Mucosa of descending colon (tissue), 3 donors: ENCODE measurements at regions not wholly inside any gene's neighbourhood (a gene's known extent, or its start where the extent isn't known, plus 50 kb on each side); places are given as distances from the start of the nearest gene placed in this dataset.

Experiments
- ATAC-seq: fragments of 200-7000 bp; cut with Tn5 transposase; one replicate; pipeline ENCODE4 v1.9.1; 2020; ENCODE audit warnings: mild to moderate bottlenecking, moderate library complexity
- DNase-seq, 3 donors: peaks; one replicate each; pipeline ENCODE4 v3.0.0-alpha.2; 2020
- H3K36me3 ChIP-seq: fragments of 200-600 bp; one replicate; pipeline ENCODE4 v1.8.0; 2021; ENCODE audit warnings: low read depth, mild to moderate bottlenecking
- H3K4me1 ChIP-seq: fragments of 200-600 bp; one replicate; pipeline ENCODE4 v1.8.0; 2021; ENCODE audit warnings: low read depth, mild to moderate bottlenecking
- H3K4me3 ChIP-seq: fragments of 200-600 bp; one replicate; pipeline ENCODE4 v1.8.0; 2021; ENCODE audit warnings: mild to moderate bottlenecking
- H3K9me3 ChIP-seq: fragments of 200-600 bp; one replicate; pipeline ENCODE4 v1.8.0; 2021; ENCODE audit warnings: mild to moderate bottlenecking
- CTCF ChIP-seq: fragments of 200-600 bp; IDR thresholded peaks from one replicate; pipeline ENCODE4 v1.8.0; 2022; ENCODE audit warnings: antibody characterized with exemption, mild to moderate bottlenecking
- intact Hi-C, 2 donors: fragments of 100-400 bp; cut with DNase I in 1 of 2; cut with micrococcal nuclease in 1 of 2; formaldehyde crosslinking; loops; one replicate each; pipeline versions ENCODE4 v1.11.0 to v1.11.1; 2022; cut with DNase I, micrococcal nuclease
- donor health status: DM: no; HTN: no; CAD: no; lungs with moderate emphysema.
- donor health status: DM: no; HTN: no; CAD: no.
- donor health status: DM: no; HTN: yes; CAD: no.

- DNase-seq (no peak), ATAC-seq (no peak)
- TF ChIP-seq CTCF: no peak
- intact Hi-C loops: no loop called here
- Histone ChIP-seq H3K4me3 (no peak overlapping the region), H3K9me3 (no peaks in the 10 kb centered on the region), H3K36me3 (no peaks in the 10 kb centered on the region), H3K4me1 (no peaks in the 10 kb centered on the region)
Measured at GRCh38 chr4:184950926-184951325, 67.4 kb upstream of the HELT start.

GRCh38 chr4:184951668-184952160 is 66.6 kb upstream of the HELT start:
- ATAC-seq (no peak), DNase-seq (no peak)
- intact Hi-C loops: no loop called here
- H3K4me1 ChIP-seq: no peaks in the 10 kb centered on the region
- no peaks in the 10 kb centered on the region for H3K36me3 ChIP-seq
- no peak for TF ChIP-seq CTCF
- no peak overlapping the region for H3K4me3 ChIP-seq
- H3K9me3 ChIP-seq: no peaks in the 10 kb centered on the region

DNA sequence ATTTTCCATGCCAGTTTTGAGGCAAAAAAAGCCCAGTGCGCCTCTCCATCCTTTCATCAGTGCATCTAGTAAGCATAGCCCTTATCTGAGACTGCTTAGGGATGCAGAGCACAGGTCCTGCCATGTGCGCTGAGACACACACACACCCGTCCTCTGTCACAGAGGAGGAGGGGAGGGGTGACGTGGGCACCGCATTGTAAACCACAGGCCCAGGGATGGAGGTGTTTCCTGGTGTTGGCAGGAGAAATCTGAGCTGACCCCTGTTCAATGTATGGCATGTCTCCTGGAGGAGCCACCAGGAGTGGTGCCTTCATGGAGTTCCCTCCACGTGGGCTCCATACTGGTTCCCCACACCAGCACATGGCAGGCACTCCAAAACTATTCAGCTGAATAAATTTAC is 65.8 kb upstream of the HELT start:
- Histone ChIP-seq H3K4me3 (no peak overlapping the region), H3K4me1 (no peaks in the 10 kb centered on the region), H3K36me3 (no peaks in the 10 kb centered on the region), H3K9me3 (no peaks in the 10 kb centered on the region)
- ATAC-seq: no peak
- DNase-seq: no peak
- TF ChIP-seq CTCF: no peak
- intact Hi-C loops: no loop called here

GRCh38 chr4:184953421-184953945 is 64.8 kb upstream of the HELT start:
- H3K4me3 ChIP-seq: no peak overlapping the region
- no peaks in the 10 kb centered on the region for H3K9me3 ChIP-seq
- DNase-seq (no peak), ATAC-seq (no peak)
- no peak for TF ChIP-seq CTCF
- no peaks in the 10 kb centered on the region for H3K4me1 ChIP-seq
- H3K36me3 ChIP-seq: no peaks in the 10 kb centered on the region
- intact Hi-C loops: no loop called here

DNA sequence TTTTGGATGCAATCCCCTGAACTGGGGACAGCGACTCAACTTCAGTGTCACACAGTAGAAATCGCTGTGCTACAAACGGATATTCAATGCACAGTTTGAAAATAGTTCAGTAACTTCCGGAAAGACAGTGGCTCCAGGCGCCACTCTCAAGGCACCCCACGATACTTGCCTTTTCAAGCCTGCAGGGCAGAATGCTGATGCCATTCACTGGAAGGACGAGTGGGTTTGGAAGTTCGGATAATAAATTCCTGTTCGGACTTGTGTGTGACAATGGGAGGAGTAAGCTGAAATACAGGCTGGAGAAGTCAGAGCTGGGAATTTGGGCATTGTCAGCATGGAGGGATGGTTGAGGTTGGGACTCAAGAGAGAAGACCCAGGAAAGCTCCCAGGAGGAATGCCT is 64.3 kb upstream of the HELT start:
- Histone ChIP-seq H3K4me3 (no peak overlapping the region), H3K36me3 (no peaks in the 10 kb centered on the region), H3K9me3 (no peaks in the 10 kb centered on the region), H3K4me1 (no peaks in the 10 kb centered on the region)
- TF ChIP-seq CTCF: no peak
- DNase-seq: no peak
- intact Hi-C loops: no loop called here
- no peak for ATAC-seq

GRCh38 chr4:184954482-184954881 is 63.8 kb upstream of the HELT start:
- H3K4me1 ChIP-seq: no peaks in the 10 kb centered on the region
- no peak for TF ChIP-seq CTCF
- DNase-seq (no peak), ATAC-seq (no peak)
- no peaks in the 10 kb centered on the region for H3K9me3 ChIP-seq
- no peak overlapping the region for H3K4me3 ChIP-seq
- intact Hi-C loops: no loop called here
- H3K36me3 ChIP-seq: no peaks in the 10 kb centered on the region
